Parathyroid adenoma (tissue), 2 donors: ENCODE measurements at regions not wholly inside any gene's neighbourhood (a gene's known extent, or its start where the extent isn't known, plus 50 kb on each side); places are given as distances from the start of the nearest gene placed in this dataset.

Source experiments
- H2AFZ ChIP-seq: fragments of 300-600 bp; sonication (generic); one replicate; pipeline ENCODE4 v1.7.0; 2017; ENCODE audit warnings: antibody characterized with exemption, mild to moderate bottlenecking
- H3K27ac ChIP-seq: fragments of 300-600 bp; sonication (generic); one replicate; pipeline ENCODE4 v1.7.0; 2017
- H3K27me3 ChIP-seq: fragments of 300-600 bp; sonication (generic); one replicate; pipeline ENCODE4 v1.7.0; 2017; ENCODE audit warnings: low read length; ENCODE audit not compliant: control insufficient read depth, insufficient read depth
- H3K36me3 ChIP-seq: fragments of 300-600 bp; sonication (generic); one replicate; pipeline ENCODE4 v1.7.0; 2017; ENCODE audit warnings: low read length; ENCODE audit not compliant: control insufficient read depth, insufficient read depth
- H3K4me1 ChIP-seq: fragments of 300-600 bp; sonication (generic); one replicate; pipeline ENCODE4 v1.7.0; 2017; ENCODE audit warnings: control low read depth
- H3K4me2 ChIP-seq: fragments of 300-600 bp; sonication (generic); one replicate; pipeline ENCODE4 v1.7.0; 2017; ENCODE audit warnings: low read length
- H3K4me3 ChIP-seq: fragments of 300-600 bp; sonication (generic); one replicate; pipeline ENCODE4 v1.7.0; 2017; ENCODE audit warnings: low read depth, low read length
- H3K79me2 ChIP-seq: fragments of 300-600 bp; sonication (generic); one replicate; pipeline ENCODE4 v1.7.0; 2017; ENCODE audit warnings: control low read depth
- H3K9ac ChIP-seq: fragments of 300-600 bp; sonication (generic); one replicate; pipeline ENCODE4 v1.7.0; 2017; ENCODE audit warnings: mild to moderate bottlenecking
- H3K9me3 ChIP-seq: fragments of 300-600 bp; sonication (generic); one replicate; pipeline ENCODE4 v1.7.0; 2017; ENCODE audit warnings: low read length; ENCODE audit not compliant: control insufficient read depth
- TF ChIP-seq, protein P1 (sequence below): fragments of 300-600 bp; sonication (generic); IDR thresholded peaks from one replicate; pipeline ENCODE4 v1.7.0; 2017; ENCODE audit warnings: antibody characterized with exemption, mild to moderate bottlenecking
- donor health status: primary hyperparathyroidism.

DNA sequence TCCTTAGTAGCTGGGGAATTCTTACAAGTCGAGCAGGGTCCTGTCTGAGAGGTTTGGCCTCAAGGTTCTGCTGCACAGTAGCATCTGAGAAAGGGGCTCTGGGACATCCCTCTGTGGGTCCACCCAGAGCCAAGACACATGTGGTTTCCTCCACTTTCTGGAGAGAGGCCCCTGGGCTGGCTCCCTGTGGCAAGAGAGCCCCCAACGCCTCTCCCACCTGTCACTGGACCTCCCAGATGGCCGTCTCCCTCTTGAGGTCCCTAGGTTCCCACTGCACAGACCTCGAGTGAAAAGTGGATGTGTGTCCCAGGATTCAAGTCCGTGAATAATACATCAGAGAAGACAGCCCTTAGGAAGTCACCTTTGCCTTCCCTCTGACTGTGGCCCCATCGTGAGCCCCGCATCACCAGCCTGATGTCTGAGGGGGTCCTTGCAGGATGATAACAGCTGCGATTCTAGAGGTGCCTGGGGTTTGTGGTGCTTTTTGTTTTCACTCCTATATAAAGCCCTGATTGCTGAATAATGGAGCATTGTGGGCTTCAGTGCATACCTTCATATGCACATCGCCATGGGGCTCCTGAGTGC lies 319.0 kb downstream of the GLRX3 start:
- TF ChIP-seq, protein P1, sequence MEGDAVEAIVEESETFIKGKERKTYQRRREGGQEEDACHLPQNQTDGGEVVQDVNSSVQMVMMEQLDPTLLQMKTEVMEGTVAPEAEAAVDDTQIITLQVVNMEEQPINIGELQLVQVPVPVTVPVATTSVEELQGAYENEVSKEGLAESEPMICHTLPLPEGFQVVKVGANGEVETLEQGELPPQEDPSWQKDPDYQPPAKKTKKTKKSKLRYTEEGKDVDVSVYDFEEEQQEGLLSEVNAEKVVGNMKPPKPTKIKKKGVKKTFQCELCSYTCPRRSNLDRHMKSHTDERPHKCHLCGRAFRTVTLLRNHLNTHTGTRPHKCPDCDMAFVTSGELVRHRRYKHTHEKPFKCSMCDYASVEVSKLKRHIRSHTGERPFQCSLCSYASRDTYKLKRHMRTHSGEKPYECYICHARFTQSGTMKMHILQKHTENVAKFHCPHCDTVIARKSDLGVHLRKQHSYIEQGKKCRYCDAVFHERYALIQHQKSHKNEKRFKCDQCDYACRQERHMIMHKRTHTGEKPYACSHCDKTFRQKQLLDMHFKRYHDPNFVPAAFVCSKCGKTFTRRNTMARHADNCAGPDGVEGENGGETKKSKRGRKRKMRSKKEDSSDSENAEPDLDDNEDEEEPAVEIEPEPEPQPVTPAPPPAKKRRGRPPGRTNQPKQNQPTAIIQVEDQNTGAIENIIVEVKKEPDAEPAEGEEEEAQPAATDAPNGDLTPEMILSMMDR = no peak

DNA sequence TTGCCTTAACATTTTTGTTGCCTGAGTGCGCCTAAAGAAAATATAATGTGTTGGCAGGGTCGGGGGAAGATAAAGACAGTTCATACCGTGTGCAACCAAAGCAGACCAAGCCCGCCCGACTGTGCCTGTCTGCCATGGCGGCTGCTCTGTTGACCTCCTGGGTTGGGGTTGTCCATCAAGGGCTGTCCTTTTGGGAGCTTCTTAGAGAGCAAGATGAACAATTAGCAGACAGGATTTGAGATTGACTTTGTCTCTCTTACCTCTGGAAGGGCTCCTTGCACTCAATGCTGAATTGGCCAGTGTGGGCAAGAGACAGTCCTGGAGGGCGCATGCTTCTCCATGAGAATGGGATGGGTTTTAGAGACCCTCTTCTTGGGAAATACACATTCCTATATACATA lies 319.6 kb downstream of the GLRX3 start:
- no peaks in the 10 kb centered on the region for H3K27me3 ChIP-seq
- H3K4me3 ChIP-seq = no peak overlapping the region
- no peak overlapping the region for H3K27ac ChIP-seq
- no peaks in the 10 kb centered on the region for H3K36me3 ChIP-seq
- H2AFZ ChIP-seq = no peak overlapping the region
- H3K9me3 ChIP-seq = no peaks in the 10 kb centered on the region
- no peak overlapping the region for H3K4me2 ChIP-seq
- no peaks in the 10 kb centered on the region for H3K79me2 ChIP-seq
- TF ChIP-seq, protein P1 = no peak
- no peaks in the 10 kb centered on the region for H3K4me1 ChIP-seq
- H3K9ac ChIP-seq = no peak overlapping the region

More for the DNA sequence above, 319.0 kb downstream of the GLRX3 start:
- no peaks in the 10 kb centered on the region for H3K79me2 ChIP-seq
- no peak overlapping the region for H3K9ac ChIP-seq
- H3K27me3 ChIP-seq = no peaks in the 10 kb centered on the region
- no peak overlapping the region for H3K4me3 ChIP-seq
- H3K4me1 ChIP-seq = no peaks in the 10 kb centered on the region
- no peak overlapping the region for H3K4me2 ChIP-seq
- no peak overlapping the region for H2AFZ ChIP-seq
- H3K36me3 ChIP-seq = no peaks in the 10 kb centered on the region
- no peaks in the 10 kb centered on the region for H3K9me3 ChIP-seq
- H3K27ac ChIP-seq = no peak overlapping the region

DNA sequence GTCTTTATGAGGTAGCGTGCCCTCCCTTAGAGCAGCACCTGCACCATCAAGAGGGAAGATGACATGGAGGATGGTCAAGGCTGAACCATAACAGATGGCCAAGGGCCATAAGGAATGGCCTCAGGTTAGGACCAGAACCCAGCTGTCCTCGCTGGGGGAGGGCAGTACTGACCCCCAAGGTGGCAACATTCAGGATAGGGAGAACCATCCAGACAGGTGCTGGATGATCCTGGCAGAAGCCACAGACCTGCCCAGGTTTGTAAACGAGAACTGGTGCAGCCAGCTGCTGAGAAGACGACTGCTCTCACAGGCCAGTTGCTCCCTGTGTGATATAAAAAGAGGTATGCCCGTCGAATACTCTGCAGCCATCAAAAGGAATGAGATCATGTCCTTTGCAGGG lies 320.4 kb downstream of the GLRX3 start:
- Histone ChIP-seq H3K36me3 (no peaks in the 10 kb centered on the region), H3K27ac (no peak overlapping the region), H2AFZ (no peak overlapping the region), H3K4me1 (no peaks in the 10 kb centered on the region), H3K9me3 (no peaks in the 10 kb centered on the region), H3K79me2 (no peaks in the 10 kb centered on the region), H3K4me2 (no peak overlapping the region), H3K9ac (no peak overlapping the region), H3K27me3 (no peaks in the 10 kb centered on the region), H3K4me3 (no peak overlapping the region)
- TF ChIP-seq, protein P1 = no peak

DNA sequence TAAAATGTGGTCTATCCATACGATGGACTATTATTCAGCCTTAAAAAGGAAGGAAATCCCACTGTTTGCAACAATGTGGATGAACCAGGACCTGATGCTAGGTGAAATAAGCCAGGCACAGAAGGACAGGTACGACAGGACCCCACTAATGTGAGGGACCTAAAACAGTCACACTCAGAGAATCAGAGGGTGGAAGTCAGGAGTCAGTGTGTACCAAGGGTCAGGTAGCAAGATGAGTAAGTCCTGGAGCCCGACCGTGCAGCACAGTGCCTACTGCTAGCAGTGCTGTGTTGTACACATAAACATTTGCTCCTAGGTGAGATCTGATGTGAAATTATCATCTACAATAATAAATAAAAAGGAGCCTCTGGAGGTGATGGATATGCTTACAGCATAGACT lies 322.3 kb downstream of the GLRX3 start:
- H2AFZ ChIP-seq = no peak overlapping the region
- H3K27me3 ChIP-seq = no peaks in the 10 kb centered on the region
- H3K36me3 ChIP-seq = no peaks in the 10 kb centered on the region
- H3K27ac ChIP-seq = no peak overlapping the region
- no peak overlapping the region for H3K4me2 ChIP-seq
- H3K4me1 ChIP-seq = no peaks in the 10 kb centered on the region
- H3K79me2 ChIP-seq = no peaks in the 10 kb centered on the region
- H3K4me3 ChIP-seq = no peak overlapping the region
- no peak overlapping the region for H3K9ac ChIP-seq
- TF ChIP-seq, protein P1 = no peak
- H3K9me3 ChIP-seq = no peaks in the 10 kb centered on the region

DNA sequence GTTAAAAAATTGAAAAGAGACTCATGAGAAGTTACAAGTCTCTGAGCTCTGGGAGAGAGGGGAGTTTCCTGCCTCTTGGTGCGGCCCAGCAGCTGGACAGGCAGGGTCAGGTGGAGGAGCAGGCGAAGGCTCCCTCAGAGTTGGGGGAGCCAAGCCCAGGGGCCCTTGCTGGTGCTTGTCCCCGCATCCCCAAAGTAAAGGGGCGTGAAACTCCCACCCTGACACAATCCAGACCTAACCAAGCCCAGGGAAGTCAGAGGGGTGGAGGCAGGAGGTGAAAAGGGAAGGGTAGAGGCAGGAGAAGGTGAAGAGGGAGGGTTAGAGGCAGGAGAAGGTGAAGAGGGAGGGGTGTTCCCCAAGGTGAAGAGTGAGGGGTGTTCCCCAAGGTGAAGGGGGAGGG lies 322.8 kb downstream of the GLRX3 start:
- TF ChIP-seq, protein P1 = no peak
- H3K9me3 ChIP-seq = no peaks in the 10 kb centered on the region
- no peak overlapping the region for H2AFZ ChIP-seq
- no peak overlapping the region for H3K4me3 ChIP-seq
- no peak overlapping the region for H3K4me2 ChIP-seq
- no peak overlapping the region for H3K9ac ChIP-seq
- no peaks in the 10 kb centered on the region for H3K36me3 ChIP-seq
- H3K4me1 ChIP-seq = no peaks in the 10 kb centered on the region
- no peak overlapping the region for H3K27ac ChIP-seq
- no peaks in the 10 kb centered on the region for H3K79me2 ChIP-seq
- H3K27me3 ChIP-seq = no peaks in the 10 kb centered on the region
